ENCODE measurements at regions not wholly inside any gene's neighbourhood (a gene's known extent, or its start where the extent isn't known, plus 50 kb on each side); places are given as distances from the start of the nearest gene placed in this dataset.

DNA sequence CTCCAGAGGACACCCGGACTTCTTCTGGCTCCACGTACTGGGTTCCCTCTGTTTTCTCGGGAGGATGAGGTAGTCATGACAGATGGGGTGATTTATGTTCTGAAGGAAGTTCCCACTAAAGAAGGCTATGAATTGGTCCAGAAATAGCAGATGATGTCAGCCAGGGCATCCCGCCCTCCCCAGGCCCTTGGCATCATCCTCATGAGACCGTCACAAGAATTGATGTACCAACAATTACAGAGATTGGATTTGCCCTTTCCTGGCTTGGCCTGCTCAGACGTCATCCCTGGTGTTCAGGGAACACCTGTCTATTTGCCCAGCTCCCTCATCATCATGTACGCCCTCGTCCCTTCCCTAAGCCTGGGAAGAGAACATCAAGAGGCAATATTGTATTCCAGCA lies 102.8 kb upstream of the CCL1 start (continued):
- TF ChIP-seq, protein P1, sequence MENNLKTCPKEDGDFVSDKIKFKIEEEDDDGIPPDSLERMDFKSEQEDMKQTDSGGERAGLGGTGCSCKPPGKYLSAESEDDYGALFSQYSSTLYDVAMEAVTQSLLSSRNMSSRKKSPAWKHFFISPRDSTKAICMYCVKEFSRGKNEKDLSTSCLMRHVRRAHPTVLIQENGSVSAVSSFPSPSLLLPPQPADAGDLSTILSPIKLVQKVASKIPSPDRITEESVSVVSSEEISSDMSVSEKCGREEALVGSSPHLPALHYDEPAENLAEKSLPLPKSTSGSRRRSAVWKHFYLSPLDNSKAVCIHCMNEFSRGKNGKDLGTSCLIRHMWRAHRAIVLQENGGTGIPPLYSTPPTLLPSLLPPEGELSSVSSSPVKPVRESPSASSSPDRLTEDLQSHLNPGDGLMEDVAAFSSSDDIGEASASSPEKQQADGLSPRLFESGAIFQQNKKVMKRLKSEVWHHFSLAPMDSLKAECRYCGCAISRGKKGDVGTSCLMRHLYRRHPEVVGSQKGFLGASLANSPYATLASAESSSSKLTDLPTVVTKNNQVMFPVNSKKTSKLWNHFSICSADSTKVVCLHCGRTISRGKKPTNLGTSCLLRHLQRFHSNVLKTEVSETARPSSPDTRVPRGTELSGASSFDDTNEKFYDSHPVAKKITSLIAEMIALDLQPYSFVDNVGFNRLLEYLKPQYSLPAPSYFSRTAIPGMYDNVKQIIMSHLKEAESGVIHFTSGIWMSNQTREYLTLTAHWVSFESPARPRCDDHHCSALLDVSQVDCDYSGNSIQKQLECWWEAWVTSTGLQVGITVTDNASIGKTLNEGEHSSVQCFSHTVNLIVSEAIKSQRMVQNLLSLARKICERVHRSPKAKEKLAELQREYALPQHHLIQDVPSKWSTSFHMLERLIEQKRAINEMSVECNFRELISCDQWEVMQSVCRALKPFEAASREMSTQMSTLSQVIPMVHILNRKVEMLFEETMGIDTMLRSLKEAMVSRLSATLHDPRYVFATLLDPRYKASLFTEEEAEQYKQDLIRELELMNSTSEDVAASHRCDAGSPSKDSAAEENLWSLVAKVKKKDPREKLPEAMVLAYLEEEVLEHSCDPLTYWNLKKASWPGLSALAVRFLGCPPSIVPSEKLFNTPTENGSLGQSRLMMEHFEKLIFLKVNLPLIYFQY (CRISPR knock-in tag; IDR thresholded peaks at IDR 0.05; ENCODE audit: borderline replicate concordance) = no peak
- TF ChIP-seq, protein P2, sequence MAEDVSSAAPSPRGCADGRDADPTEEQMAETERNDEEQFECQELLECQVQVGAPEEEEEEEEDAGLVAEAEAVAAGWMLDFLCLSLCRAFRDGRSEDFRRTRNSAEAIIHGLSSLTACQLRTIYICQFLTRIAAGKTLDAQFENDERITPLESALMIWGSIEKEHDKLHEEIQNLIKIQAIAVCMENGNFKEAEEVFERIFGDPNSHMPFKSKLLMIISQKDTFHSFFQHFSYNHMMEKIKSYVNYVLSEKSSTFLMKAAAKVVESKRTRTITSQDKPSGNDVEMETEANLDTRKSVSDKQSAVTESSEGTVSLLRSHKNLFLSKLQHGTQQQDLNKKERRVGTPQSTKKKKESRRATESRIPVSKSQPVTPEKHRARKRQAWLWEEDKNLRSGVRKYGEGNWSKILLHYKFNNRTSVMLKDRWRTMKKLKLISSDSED (CRISPR knock-in tag; IDR thresholded peaks at IDR 0.05) = no peak
- no peak for TF ChIP-seq ARID2 (CRISPR knock-in tag; IDR thresholded peaks at IDR 0.05; ENCODE audit: borderline replicate concordance)
- TF ChIP-seq THAP11 (CRISPR knock-in tag; IDR thresholded peaks at IDR 0.05) = no peak

DNA sequence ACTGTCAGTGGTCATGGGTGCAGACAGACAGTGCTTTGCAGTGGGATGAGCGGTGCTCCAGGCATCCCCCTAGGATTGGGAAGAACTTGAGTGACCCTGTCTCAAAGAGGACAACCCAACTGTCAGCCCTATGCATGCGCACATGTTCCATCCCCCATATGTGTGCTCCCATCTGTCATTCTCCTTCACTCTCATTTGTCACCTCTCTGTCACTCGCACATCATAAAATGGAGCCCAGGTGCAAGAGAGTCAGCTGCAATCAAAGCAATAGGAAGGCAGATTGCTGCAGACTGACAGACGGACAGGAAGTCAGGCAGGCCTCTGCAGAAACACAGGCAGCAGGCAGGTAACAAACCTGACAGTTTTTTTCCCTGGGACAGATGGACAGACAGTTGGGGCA lies 101.8 kb upstream of the CCL1 start:
- DNase-seq (ENCODE audit: low spot score) = no peak
- BruUV-seq (replicated peaks) = no TSS peak
- TF ChIP-seq MAZ (IDR thresholded peaks at IDR 0.05; ENCODE audit: borderline replicate concordance, low read depth, low read length) = no peak
- TF ChIP-seq MAZ (CRISPR knock-in tag; IDR thresholded peaks at IDR 0.05; ENCODE audit: low read depth) = no peak
- TF ChIP-seq, protein P3, sequence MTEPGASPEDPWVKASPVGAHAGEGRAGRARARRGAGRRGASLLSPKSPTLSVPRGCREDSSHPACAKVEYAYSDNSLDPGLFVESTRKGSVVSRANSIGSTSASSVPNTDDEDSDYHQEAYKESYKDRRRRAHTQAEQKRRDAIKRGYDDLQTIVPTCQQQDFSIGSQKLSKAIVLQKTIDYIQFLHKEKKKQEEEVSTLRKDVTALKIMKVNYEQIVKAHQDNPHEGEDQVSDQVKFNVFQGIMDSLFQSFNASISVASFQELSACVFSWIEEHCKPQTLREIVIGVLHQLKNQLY (CRISPR knock-in tag; IDR thresholded peaks at IDR 0.05) = no peak
- TF ChIP-seq ZNF101 (CRISPR knock-in tag; IDR thresholded peaks at IDR 0.05; ENCODE audit: borderline replicate concordance, low read depth) = no peak
- TF ChIP-seq RELA (CRISPR knock-in tag; IDR thresholded peaks at IDR 0.05) = no peak
- no peak for TF ChIP-seq ZNF430 (CRISPR knock-in tag; IDR thresholded peaks at IDR 0.05)
- no peak for TF ChIP-seq ZNF263 (CRISPR knock-in tag; IDR thresholded peaks at IDR 0.05)
- TF ChIP-seq HMG20B (CRISPR knock-in tag; conservative IDR thresholded peaks at IDR 0.05) = no peak
- no peak for TF ChIP-seq HNRNPK (IDR thresholded peaks at IDR 0.05; ENCODE audit: low read depth, low read length, poor library complexity, severe bottlenecking)
- TF ChIP-seq, protein P4, sequence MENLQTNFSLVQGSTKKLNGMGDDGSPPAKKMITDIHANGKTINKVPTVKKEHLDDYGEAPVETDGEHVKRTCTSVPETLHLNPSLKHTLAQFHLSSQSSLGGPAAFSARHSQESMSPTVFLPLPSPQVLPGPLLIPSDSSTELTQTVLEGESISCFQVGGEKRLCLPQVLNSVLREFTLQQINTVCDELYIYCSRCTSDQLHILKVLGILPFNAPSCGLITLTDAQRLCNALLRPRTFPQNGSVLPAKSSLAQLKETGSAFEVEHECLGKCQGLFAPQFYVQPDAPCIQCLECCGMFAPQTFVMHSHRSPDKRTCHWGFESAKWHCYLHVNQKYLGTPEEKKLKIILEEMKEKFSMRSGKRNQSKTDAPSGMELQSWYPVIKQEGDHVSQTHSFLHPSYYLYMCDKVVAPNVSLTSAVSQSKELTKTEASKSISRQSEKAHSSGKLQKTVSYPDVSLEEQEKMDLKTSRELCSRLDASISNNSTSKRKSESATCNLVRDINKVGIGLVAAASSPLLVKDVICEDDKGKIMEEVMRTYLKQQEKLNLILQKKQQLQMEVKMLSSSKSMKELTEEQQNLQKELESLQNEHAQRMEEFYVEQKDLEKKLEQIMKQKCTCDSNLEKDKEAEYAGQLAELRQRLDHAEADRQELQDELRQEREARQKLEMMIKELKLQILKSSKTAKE (CRISPR knock-in tag; IDR thresholded peaks at IDR 0.05; ENCODE audit: borderline replicate concordance) = no peak
- TF ChIP-seq CEBPB (IDR thresholded peaks at IDR 0.05; ENCODE audit: borderline replicate concordance, low read depth, low read length) = no peak
- no peak for TF ChIP-seq FOXK1 (CRISPR knock-in tag; IDR thresholded peaks at IDR 0.05; ENCODE audit: borderline replicate concordance, low read depth)
- TF ChIP-seq HCFC1 (IDR thresholded peaks at IDR 0.05; ENCODE audit: low read depth, low read length) = no peak

More for the DNA sequence above, 101.8 kb upstream of the CCL1 start:
- Histone ChIP-seq H4K20me1 (ENCODE audit: insufficient read depth, low read length) (no peaks in the 10 kb centered on the region), H2AFZ (ENCODE audit: low read length) (no peak overlapping the region), H3K27me3 (ENCODE audit: control insufficient read depth in 1 of 2, insufficient read depth in 2 of 2, low read length in 2 of 2) (peaks cover 0 to 29% of the 10 kb centered on the region in 2 experiments; a peak in 2 of 5 replicates), H3K27ac (ENCODE audit: extremely low read length, insufficient read depth, low read length) (no peak overlapping the region), H3K4me1 (ENCODE audit: insufficient read depth, low read length) (no peaks in the 10 kb centered on the region), H3K36me3 (replicated peaks in 1 of 2; ENCODE audit: control insufficient read depth in 1 of 2, insufficient read depth in 2 of 2, low read length in 2 of 2) (no peaks in the 10 kb centered on the region), H3K9me3 (ENCODE audit: low read length) (no peaks in the 10 kb centered on the region), H3K4me3 (replicated peaks in 1 of 3; ENCODE audit: insufficient read depth in 1 of 3, low read depth in 2 of 3, low read length in 3 of 3) (no peak overlapping the region), H3K79me2 (ENCODE audit: insufficient read depth, low read length) (no peaks in the 10 kb centered on the region), H3K9ac (ENCODE audit: insufficient read depth, low read depth, low read length) (no peak overlapping the region), H3K4me2 (ENCODE audit: low read depth, low read length) (no peak overlapping the region)
- FAIRE-seq (no peak), ATAC-seq (no peak)
- intact Hi-C loops (cut with micrococcal nuclease; ENCODE audit: unreplicated experiment) = no loop called here
- in situ Hi-C loops (cut with HindIII; ENCODE audit: extremely low pct_ligation_motif_present, low pct_unique_long_range_greater_than_20kb) = no loop called here
- 6% methylated on average over 3 of the region's 4 CpGs for WGBS (ENCODE audit: low lambda C conversion rate)
- ChIA-PET CTCF (ENCODE audit: low intra/inter-chr PET ratio, low total read pairs) (no interaction called here), POLR2A (no interaction called here)
